ENCODE measurements at regions not wholly inside any gene's neighbourhood (a gene's known extent, or its start where the extent isn't known, plus 50 kb on each side); places are given as distances from the start of the nearest gene placed in this dataset.

- DNase-seq = no peak
These were observed 58.6 kb downstream of the LIG4 start for GRCh38 chr13:108156749-108157148.

GRCh38 chr13:108155185-108156106 is 59.9 kb downstream of the LIG4 start:
- DNase-seq = peak; percentile 62

DNA sequence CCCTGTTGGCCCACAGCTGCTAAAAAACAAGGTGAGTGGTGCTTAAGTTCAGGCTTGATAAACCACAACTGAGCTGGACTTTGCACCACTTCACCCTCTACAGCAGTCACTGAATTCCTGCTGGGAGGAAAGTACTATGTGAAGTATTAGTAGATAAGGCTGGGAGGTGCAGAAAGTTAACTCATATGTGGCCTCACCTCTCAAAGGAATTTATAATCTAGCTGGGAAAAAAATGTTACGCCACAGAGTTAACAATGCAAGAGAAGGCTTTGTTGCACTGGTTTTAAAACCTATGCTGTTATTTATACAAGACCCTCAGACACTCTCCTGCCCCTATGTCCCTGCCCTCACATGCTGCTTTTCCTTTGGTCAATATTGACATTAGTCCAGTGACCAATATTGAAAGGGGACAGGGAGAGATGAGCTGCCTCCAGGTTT is 60.9 kb downstream of the LIG4 start:
- DNase-seq = no peak

- no peak for DNase-seq
These were observed 68.7 kb downstream of the LIG4 start for GRCh38 chr13:108146642-108147041.

DNA sequence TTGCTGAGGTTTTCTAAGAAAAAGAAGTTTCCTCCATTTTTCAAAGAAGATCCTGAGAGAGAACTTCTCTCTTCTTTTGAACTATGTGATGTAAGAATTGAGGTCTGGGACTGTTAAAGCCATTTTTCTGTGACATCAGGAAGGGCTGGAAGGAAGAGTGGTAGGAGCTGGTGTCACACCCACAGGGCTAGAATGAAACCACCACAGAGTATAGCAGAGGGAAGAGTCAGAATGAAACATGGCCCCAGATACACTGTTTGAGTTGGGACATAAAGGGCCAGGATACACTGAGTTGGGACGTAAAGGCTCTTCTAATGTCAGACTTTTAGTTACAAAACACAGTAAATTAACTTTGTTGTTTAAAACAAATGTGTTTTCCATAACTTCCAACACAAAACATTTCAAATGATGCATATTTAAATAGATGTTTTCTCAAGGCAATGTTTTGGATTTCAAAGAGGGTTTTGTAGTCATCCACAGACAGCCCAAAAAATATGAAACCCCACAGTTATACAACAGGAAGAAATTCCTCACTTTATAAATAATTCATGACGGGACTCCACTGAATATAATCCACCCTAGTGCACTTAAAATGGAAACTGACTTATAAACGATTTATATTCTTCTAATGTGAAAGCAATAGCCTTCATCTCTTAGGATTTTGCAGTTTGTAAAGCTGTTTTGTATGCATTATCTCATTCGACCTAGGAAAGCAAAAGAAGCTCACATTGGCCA is 72.5 kb downstream of the LIG4 start:
- no peak for DNase-seq

GRCh38 chr13:108137176-108137575 is 78.2 kb downstream of the LIG4 start:
- no peak for DNase-seq

DNA sequence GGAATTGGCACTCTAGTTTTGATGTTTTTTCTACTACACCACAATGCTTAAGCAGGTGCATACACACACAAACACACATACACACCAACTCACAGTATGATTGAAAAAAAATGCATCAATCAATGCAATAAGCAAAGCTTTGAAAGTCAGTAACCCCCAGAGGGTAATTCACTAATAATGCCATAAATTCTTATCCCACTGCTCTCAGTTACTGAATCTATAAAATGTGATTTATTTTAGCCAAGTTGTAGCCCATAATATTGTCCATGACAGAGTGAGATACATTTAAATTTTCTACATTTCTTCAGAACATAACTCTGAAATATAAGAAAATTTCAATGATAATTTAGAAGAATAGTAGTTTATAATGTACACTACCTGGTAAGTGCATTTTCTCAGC is 87.9 kb downstream of the LIG4 start:
- DNase-seq = no peak

GRCh38 chr13:108126056-108126455 is 89.3 kb downstream of the LIG4 start:
- DNase-seq = no peak

GRCh38 chr13:108121406-108121805 is 93.9 kb downstream of the LIG4 start:
- no peak for DNase-seq

DNA sequence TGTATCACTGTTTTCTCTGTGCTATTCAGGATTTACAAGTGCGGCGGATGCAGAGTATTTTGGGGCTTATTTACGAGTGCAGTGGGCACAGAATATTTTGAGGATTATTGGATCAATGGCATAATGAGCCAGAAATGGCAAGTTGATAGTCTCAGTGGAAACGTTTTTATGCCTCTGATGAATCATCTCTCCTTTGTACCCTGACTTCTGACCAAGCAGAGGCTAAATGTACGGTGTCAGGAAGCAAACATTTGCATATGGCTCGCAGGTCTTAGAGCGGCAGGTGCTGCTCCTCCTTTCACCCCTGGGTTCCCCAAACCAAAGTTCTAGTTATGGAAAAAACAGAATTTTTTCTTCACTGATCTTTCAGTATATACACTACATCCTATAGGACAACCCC is 94.5 kb downstream of the LIG4 start:
- DNase-seq = no peak

DNA sequence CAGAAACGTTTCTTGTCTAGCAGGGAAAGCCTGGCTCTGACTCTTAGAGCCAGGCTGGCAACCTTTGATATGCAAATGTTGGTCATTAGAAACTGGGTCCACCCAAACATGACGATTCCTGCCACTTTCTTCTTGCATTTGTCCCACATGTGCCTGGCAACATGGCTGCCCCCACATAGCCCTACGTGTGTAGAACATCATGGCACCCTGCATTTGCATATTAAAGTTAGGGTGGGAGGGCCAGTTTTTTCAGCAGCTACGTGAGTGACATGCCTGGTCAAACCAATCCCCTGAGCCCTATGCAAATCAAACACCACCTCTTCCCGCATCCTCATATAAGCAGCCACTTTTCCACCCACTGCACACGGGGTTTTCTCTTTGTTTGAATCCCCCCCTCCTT is 95.0 kb downstream of the LIG4 start:
- no peak for DNase-seq

DNA sequence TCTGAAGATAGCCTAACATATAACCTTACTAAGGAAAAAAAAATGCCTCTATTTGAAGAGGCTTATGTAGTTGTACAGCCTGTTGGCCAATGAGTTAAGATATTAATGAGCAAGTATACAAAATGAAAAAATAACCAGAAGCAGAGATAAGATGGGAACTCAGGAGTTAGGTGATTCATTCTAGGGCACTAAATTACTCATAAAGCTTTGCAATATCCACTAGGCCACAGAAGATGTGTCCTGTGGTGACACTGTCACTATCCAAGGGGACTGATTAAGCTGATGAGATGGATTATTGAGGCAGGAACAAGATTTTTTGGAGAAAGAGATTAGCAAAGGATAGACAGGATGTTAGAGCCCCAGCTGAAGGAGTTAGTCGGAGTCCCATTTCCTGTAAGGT is 99.6 kb downstream of the LIG4 start:
- no peak for DNase-seq

- no peak for DNase-seq
These were observed 101.9 kb downstream of the LIG4 start for GRCh38 chr13:108113407-108113806.

DNA sequence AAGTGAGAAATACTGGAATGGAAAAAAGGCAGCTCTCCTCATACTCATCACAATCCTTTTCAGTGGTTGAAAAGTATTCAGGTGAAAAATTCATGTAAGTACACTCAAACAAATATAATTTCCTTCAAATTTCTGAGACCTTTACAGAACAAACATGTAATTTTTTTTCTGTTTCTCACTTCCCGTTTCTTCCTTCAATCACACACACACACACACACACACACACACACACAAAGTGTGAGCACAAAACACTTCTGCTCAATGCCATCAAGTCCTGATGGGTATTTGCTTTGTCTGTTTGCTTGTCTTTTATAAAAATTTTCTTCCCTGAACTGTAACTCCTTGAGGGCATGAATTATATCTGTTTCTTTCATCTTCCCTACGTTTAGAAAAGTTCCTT is 110.6 kb downstream of the LIG4 start:
- DNase-seq = no peak

DNA sequence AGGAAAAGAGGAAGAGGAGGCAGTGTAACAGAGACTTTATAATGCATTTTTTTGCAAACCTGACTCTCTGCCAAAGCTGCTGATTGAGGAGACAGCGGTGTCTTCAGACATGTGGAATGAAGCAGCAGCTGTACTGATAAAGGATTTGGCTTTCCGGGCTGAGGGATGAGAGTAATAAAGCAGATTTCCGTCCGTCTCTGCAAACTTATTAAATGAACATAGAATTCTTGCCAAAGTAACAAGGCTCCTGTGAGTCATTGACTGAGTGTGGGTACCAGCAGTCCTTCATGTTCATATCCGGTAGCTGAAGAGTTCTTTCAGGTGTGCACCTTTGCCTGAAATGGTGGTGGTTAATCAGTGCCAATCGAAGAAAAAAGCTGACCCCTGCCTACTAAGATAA is 112.6 kb downstream of the LIG4 start:
- no peak for DNase-seq

GRCh38 chr13:108096301-108096915 is 118.9 kb downstream of the LIG4 start:
- no peak for DNase-seq

DNA sequence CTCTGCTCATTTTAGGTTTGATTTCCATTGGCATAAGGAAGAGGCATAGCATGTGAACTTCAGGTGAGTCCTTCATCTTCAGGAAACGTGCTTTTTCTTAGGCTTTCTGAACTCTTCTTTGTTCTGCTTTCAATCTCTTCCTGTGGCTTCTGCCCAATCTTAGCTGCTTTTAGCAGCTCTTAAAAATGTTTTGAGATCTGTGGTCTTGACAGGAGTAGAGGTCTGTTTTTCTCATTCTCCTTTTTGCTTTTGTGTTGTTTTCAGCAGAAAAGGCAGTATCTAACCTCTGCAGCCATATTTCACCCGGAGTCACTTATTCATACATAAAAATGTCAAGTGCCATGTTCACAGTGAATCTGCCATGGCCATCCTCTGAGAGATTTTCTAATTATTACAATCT is 120.3 kb downstream of the LIG4 start:
- no peak for DNase-seq

DNA sequence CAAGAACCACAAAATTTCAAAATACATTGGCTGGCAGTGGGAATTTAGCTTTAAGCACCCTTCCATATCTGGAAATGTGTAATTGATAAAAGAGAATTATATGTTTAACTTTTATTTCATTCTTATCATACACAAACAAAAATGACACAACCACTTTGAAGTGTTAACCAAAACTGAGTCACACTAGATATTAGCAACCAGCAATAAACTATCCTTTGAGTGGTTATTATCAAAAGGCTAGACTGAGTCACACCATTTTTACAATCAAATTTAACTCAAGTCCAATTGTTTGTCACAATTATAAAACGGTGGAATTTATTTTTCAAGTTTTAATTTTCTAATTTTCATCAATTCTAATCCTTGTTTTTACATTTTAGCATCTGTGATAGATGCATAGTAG is 121.7 kb downstream of the LIG4 start:
- DNase-seq = no peak

DNA sequence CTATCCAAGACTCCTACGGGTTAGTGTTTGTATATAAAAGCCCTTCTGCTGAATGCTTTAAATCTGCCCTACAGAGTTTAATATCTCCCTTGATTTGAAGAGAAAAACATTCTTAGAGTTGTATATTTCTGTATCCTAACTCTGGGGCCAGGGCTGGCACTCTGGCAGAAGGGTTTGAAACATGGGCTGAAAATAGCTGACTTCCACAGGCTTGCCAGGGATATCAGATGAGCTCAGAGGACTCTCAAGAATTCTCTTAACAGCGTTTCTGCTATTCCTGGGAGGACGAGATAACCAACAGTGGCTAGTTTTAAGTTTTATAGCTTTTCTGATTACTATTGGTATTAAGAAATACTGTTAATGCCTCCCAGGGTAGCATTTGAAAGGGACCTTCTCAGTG is 127.5 kb downstream of the LIG4 start:
- no peak for DNase-seq

GRCh38 chr13:108086678-108087077 is 128.7 kb downstream of the LIG4 start:
- no peak for DNase-seq

GRCh38 chr13:108084840-108085239 is 130.5 kb downstream of the LIG4 start:
- DNase-seq = no peak

GRCh38 chr13:108083056-108083455 is 132.3 kb downstream of the LIG4 start:
- DNase-seq = no peak

GRCh38 chr13:108082481-108082880 is 132.9 kb downstream of the LIG4 start:
- DNase-seq = no peak

DNA sequence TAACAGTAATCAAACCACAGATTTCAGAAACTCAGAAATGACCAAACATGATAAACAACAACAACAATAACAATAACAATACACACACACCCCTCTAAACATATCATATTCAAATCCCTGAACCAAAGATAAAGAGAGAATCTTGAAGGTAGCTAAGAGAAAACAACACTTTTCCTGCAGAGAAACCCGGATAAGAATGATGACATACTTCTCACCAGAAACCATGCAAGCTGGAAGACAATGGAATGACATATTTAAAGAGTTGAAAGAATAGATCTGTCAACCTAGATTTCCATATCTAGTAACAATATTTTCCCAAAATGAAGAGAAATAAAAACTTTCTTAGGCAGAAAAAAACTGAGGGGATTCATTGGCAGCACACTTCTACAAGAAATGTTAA is 138.1 kb downstream of the LIG4 start:
- DNase-seq = no peak
